ENCODE measurements at regions not wholly inside any gene's neighbourhood (a gene's known extent, or its start where the extent isn't known, plus 50 kb on each side); places are given as distances from the start of the nearest gene placed in this dataset.

DNA sequence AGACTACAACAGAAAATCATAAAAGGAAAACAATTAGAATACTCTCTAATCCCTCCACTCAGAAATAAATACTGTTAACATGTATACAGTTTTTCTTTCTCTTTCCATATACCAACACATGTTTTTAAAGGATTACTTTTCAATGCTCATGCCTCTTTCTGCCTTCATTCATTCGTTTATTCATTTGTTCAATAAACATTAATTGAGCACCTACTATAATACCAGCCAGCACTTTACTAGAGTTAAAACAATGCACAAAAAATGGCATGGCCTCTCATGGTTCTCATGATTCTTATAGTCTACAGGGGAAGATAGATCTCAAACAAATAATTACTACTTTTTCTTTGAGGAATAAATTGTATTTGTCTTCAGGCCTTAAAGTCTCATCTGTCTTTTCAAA, 70.3 kb upstream of the RIPOR2 start:
- TF ChIP-seq, protein P1, sequence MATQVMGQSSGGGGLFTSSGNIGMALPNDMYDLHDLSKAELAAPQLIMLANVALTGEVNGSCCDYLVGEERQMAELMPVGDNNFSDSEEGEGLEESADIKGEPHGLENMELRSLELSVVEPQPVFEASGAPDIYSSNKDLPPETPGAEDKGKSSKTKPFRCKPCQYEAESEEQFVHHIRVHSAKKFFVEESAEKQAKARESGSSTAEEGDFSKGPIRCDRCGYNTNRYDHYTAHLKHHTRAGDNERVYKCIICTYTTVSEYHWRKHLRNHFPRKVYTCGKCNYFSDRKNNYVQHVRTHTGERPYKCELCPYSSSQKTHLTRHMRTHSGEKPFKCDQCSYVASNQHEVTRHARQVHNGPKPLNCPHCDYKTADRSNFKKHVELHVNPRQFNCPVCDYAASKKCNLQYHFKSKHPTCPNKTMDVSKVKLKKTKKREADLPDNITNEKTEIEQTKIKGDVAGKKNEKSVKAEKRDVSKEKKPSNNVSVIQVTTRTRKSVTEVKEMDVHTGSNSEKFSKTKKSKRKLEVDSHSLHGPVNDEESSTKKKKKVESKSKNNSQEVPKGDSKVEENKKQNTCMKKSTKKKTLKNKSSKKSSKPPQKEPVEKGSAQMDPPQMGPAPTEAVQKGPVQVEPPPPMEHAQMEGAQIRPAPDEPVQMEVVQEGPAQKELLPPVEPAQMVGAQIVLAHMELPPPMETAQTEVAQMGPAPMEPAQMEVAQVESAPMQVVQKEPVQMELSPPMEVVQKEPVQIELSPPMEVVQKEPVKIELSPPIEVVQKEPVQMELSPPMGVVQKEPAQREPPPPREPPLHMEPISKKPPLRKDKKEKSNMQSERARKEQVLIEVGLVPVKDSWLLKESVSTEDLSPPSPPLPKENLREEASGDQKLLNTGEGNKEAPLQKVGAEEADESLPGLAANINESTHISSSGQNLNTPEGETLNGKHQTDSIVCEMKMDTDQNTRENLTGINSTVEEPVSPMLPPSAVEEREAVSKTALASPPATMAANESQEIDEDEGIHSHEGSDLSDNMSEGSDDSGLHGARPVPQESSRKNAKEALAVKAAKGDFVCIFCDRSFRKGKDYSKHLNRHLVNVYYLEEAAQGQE (IDR thresholded peaks at IDR 0.05; ENCODE audit: insufficient read depth in 1 of 2, low read depth in 2 of 2, low read length in 2 of 2): no peak
- TF ChIP-seq SIN3A (IDR thresholded peaks at IDR 0.05; ENCODE audit: borderline replicate concordance, insufficient read depth, low read length) (no peak), TAF1 (IDR thresholded peaks at IDR 0.05; ENCODE audit: borderline replicate concordance, insufficient read depth, low read length) (no peak), FOXP2 (optimal IDR thresholded peaks at IDR 0.05; ENCODE audit: borderline replicate concordance, extremely low read depth, extremely low read length, insufficient read depth) (no peak), POLR2AphosphoS5 (IDR thresholded peaks at IDR 0.05; ENCODE audit: low read depth, low read length) (no peak)

DNA sequence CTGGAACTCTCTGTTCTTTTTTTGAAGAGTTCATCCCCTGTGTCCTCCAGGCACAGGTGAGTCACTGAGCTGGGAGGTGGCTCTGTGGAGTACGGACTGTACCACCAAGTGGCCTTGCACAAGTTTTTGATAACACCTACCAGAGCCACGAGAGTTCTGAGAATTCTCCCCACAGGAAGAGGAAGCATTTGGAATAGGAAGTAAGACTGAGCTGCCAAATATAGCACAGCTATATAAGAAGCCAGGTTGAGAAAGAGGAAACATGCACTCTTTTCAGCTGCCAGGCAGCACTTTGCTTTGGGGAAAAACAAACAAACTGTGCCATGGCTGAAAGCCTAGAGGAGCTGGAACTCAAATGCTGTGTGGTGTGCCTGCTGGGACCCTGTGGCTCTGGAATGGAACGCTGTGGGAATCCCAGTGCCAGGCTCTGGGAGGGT, 70.8 kb upstream of the RIPOR2 start:
- TF ChIP-seq SIN3A (IDR thresholded peaks at IDR 0.05; ENCODE audit: borderline replicate concordance, insufficient read depth, low read length): no peak
- no peak for TF ChIP-seq FOXP2 (optimal IDR thresholded peaks at IDR 0.05; ENCODE audit: borderline replicate concordance, extremely low read depth, extremely low read length, insufficient read depth)
- TF ChIP-seq, protein P1 (IDR thresholded peaks at IDR 0.05; ENCODE audit: insufficient read depth in 1 of 2, low read depth in 2 of 2, low read length in 2 of 2): no peak

DNA sequence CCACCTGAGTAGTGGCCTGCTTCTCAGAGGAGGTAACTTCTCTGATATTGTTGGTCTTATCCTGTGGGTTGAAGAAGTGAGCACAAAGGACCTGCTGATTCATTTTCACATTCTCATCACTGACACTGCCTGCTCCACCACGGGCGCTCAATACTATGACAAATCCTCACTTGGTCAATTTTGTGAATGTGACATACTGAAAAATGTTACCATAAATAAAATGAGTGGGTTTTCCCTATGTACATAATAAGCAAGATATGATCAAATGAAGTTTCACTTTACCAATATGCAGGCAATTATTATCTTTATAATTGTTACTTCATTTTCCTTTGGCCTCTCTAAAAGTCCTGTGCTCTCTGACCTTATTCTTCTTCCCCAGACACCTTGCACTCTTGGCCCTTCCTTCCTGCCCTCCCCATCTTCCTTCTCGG, 71.5 kb upstream of the RIPOR2 start:
- TF ChIP-seq SIN3A (IDR thresholded peaks at IDR 0.05; ENCODE audit: borderline replicate concordance, insufficient read depth, low read length) (no peak), FOXP2 (optimal IDR thresholded peaks at IDR 0.05; ENCODE audit: borderline replicate concordance, extremely low read depth, extremely low read length, insufficient read depth) (no peak), POLR2AphosphoS5 (IDR thresholded peaks at IDR 0.05; ENCODE audit: low read depth, low read length) (no peak), TAF1 (IDR thresholded peaks at IDR 0.05; ENCODE audit: borderline replicate concordance, insufficient read depth, low read length) (no peak)
- TF ChIP-seq, protein P1 (IDR thresholded peaks at IDR 0.05; ENCODE audit: insufficient read depth in 1 of 2, low read depth in 2 of 2, low read length in 2 of 2): no peak

DNA sequence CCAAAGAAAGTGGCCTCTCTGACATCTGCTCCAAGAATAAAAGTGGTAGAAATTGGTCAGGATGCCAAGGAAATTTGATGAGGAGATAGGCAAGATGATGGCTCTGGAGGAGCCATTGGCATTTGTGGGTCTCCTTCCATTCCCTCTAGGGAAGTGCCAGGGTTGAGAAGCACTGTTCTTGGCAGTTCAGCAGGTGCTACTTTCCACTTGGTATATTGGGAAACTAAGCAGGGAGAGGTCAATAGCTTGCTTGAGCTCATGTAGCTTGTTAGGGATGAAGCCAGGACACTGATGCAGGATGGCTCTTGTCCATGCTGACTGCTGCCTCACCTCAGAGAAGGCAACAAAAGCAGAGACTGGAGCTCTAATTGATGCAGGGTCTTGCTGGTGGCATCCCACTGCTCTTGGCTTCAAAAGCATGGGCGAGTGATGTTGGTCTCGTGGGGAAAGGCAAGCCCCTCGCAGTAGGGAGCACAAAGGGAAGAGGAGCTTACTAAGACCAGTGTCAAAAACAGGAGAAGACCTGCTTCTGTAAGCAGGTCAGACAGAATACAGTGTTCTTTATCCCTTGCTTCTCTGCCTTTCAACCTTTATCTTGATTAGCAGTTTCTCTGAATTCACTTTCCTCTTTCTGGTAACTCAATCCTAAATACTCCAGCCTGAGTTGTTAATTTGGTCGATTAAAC, 73.1 kb upstream of the RIPOR2 start:
- TF ChIP-seq, protein P1 (IDR thresholded peaks at IDR 0.05; ENCODE audit: insufficient read depth in 1 of 2, low read depth in 2 of 2, low read length in 2 of 2): no peak
- TF ChIP-seq TAF1 (IDR thresholded peaks at IDR 0.05; ENCODE audit: borderline replicate concordance, insufficient read depth, low read length) (no peak), SIN3A (IDR thresholded peaks at IDR 0.05; ENCODE audit: borderline replicate concordance, insufficient read depth, low read length) (no peak), FOXP2 (optimal IDR thresholded peaks at IDR 0.05; ENCODE audit: borderline replicate concordance, extremely low read depth, extremely low read length, insufficient read depth) (no peak), POLR2AphosphoS5 (IDR thresholded peaks at IDR 0.05; ENCODE audit: low read depth, low read length) (no peak)

DNA sequence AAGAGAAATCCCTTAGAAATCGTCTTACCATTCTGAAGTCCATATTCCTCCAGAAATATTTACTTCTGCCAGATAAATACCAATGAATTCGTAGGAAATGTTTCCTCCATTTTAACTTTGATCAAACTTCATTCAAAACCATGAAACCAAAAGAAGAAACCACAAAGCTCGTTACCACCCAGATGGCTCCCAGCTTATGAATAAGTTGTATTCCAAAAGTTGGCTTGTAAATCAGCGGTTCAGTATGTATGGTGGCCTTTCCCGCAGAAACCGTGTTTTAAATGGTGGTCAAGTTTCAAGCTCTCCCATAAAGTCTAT, 73.6 kb upstream of the RIPOR2 start:
- TF ChIP-seq, protein P1 (IDR thresholded peaks at IDR 0.05; ENCODE audit: insufficient read depth in 1 of 2, low read depth in 2 of 2, low read length in 2 of 2): no peak
- TF ChIP-seq SIN3A (IDR thresholded peaks at IDR 0.05; ENCODE audit: borderline replicate concordance, insufficient read depth, low read length): no peak
- no peak for TF ChIP-seq TAF1 (IDR thresholded peaks at IDR 0.05; ENCODE audit: borderline replicate concordance, insufficient read depth, low read length)
